Central memory CD8-positive, alpha-beta T cell (primary cell): ENCODE measurements at regions not wholly inside any gene's neighbourhood (a gene's known extent, or its start where the extent isn't known, plus 50 kb on each side); places are given as distances from the start of the nearest gene placed in this dataset.

Source experiments
- ATAC-seq: fragments of 150-1000 bp; cut with Tn5 transposase; replicated peaks from 2 replicates; pipeline ENCODE4 v1.10.0; 2022; ENCODE audit warnings: mild to moderate bottlenecking, moderate FRiP score, moderate number of reproducible peaks; ENCODE audit not compliant: poor library complexity, severe bottlenecking; ENCODE audit errors: extremely low read depth
- DNase-seq, 2 donors: peaks; one replicate each; pipeline ENCODE4 v3.0.0; 2021; ENCODE audit warnings: low spot score in 2 of 2
- H3K27ac Mint-ChIP-seq: one replicate; pipeline ENCODE4 v1.8.0; 2022; ENCODE audit warnings: low read depth, mild to moderate bottlenecking, moderate library complexity, mixed read lengths
- H3K27me3 Mint-ChIP-seq: one replicate; pipeline ENCODE4 v1.8.0; 2022; ENCODE audit warnings: mixed read lengths
- H3K36me3 Mint-ChIP-seq: one replicate; pipeline ENCODE4 v1.8.0; 2022; ENCODE audit warnings: mild to moderate bottlenecking, moderate library complexity, mixed read lengths; ENCODE audit not compliant: insufficient read depth
- H3K4me1 Mint-ChIP-seq: one replicate; pipeline ENCODE4 v1.8.0; 2022; ENCODE audit warnings: mixed read lengths
- H3K4me3 Mint-ChIP-seq: one replicate; pipeline ENCODE4 v1.8.0; 2022; ENCODE audit warnings: mild to moderate bottlenecking, moderate library complexity, mixed read lengths
- H3K9me3 Mint-ChIP-seq: one replicate; pipeline ENCODE4 v1.8.0; 2022; ENCODE audit warnings: mixed read lengths

DNA sequence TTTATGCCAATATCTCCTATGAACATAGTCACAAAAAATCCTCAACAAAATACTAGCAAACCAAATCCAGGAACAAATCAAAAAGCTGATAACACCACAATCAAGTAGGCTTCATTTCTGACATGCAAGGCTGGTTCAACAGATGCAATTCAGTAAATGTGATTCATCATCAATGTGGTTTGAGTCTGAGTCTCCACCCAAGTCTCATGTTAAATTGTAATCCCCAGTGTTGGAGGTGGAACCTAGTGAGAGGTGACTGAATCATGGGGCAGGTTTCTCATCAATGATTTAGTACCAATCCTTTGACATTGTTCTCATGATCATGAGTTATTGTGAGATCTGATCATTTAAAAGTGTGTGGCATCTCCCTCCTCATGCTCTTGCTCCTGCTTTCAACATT, 1072.7 kb downstream of the NR2F1-AS1 start:
- no peak overlapping the region for H3K27ac Mint-ChIP-seq
- no peaks in the 10 kb centered on the region for H3K36me3 Mint-ChIP-seq
- peaks cover 24% of the 10 kb centered on the region for H3K9me3 Mint-ChIP-seq
- H3K4me1 Mint-ChIP-seq, result no peaks in the 10 kb centered on the region
- H3K27me3 Mint-ChIP-seq, result no peaks in the 10 kb centered on the region
- ATAC-seq (no peak), DNase-seq (no peak)
- no peak overlapping the region for H3K4me3 Mint-ChIP-seq

DNA sequence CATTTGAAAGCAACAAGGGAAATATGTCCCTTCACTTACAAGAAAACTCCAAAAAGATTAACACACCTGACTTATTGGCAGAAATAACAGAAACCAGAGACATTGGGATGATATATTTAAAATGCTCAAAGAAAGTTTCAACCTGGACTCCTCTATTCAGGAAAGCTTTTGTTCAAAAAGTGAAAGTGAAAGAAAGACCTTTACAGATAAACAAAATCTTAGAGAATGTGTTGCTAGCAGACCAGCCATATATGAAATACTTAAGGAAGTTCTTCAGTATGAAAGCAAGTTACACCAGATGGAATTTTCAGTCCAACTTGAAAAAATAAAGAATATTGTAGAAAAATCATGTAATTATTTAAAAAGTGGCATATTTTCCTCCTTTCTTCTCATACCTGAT, 1075.1 kb downstream of the NR2F1-AS1 start:
- peaks cover 25% of the 10 kb centered on the region for H3K9me3 Mint-ChIP-seq
- H3K27ac Mint-ChIP-seq, result no peak overlapping the region
- no peaks in the 10 kb centered on the region for H3K27me3 Mint-ChIP-seq
- H3K4me3 Mint-ChIP-seq, result no peak overlapping the region
- DNase-seq, result no peak
- H3K4me1 Mint-ChIP-seq, result no peaks in the 10 kb centered on the region
- no peaks in the 10 kb centered on the region for H3K36me3 Mint-ChIP-seq
- ATAC-seq, result no peak

DNA sequence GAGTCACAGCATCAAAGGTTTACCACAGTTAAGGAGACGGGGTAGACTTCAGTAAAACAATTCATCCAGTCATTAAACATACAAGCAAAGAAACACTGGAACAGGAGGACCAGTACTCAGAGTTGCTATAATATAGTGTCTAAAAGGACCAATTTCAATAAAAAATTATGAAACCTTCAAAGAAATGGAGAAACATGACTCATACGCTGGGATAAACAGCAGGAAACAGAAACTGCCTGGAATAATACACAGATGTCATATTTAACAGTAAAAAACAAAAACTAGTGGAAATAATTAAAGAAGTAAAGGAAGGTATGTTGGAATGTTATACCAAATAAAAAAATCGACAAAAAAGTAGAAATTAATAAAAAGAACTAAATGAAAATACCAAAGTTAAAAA, 1075.9 kb downstream of the NR2F1-AS1 start:
- Mint-ChIP-seq H3K9me3 (peaks cover 18% of the 10 kb centered on the region), H3K4me1 (no peaks in the 10 kb centered on the region), H3K27me3 (no peaks in the 10 kb centered on the region), H3K4me3 (peak overlapping the region; percentile 23), H3K36me3 (no peaks in the 10 kb centered on the region), H3K27ac (no peak overlapping the region)
- DNase-seq (no peak), ATAC-seq (no peak)

DNA sequence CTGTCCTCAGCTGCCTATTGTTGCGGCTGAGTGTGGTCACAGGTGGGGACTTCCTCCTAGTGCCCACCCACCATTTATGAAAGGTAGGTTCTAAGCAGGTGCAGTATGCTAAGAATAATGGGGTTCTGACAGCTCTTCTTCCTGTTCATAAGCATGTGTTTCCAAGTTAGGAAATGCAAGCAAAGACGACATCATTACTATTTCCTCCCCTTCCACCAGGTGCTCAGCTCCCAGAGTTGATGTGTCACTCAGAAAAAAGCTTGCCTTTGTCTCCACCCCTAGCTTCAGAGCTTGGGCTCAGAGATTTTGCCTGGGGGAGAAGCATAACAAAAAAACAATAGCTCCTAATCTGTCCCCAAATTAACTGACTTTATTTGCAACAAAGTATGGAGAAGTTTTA, 1076.7 kb downstream of the NR2F1-AS1 start:
- H3K27me3 Mint-ChIP-seq, result no peaks in the 10 kb centered on the region
- no peak overlapping the region for H3K27ac Mint-ChIP-seq
- peaks cover 23% of the 10 kb centered on the region for H3K9me3 Mint-ChIP-seq
- ATAC-seq (no peak), DNase-seq (no peak)
- no peaks in the 10 kb centered on the region for H3K36me3 Mint-ChIP-seq
- no peaks in the 10 kb centered on the region for H3K4me1 Mint-ChIP-seq
- H3K4me3 Mint-ChIP-seq, result no peak overlapping the region

DNA sequence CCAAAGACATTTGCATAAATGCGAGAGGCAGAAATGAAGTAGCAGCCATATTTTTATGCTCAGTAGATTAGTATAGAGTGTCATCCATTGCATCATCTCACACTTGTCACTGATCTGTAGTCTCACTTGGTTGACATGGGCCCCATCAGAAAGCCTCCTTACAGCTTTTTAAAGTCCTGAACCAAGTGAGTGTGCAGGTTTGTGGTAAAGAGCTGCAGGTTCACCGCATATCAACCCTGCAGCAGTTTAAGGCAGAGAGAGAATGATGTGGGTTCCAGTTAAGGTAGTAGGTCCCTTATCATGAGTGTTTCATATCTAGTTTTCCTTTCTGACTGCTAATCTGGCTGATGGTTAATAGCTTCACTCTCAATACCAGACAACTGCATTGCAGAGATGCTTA, 1080.3 kb downstream of the NR2F1-AS1 start:
- H3K36me3 Mint-ChIP-seq, result no peaks in the 10 kb centered on the region

DNA sequence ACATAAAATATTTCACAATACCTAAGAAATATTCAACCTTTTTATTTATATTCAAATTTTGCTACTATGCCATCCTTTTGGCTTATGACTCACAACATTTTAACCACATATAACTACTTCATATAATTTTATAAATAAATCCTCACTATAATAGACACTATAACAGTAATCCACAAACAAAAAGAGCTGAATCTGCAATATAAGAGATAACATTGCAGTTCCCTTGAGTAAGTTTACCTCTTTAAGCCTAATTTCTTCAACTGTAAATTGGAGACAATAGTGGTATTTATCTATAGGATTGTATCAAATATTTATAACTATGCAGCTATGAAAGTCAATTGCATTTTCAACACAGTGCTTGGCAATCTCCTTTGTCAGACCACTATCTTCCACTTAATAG, 1084.5 kb downstream of the NR2F1-AS1 start:
- Mint-ChIP-seq H3K9me3 (peaks cover 10% of the 10 kb centered on the region), H3K27ac (no peak overlapping the region), H3K27me3 (no peaks in the 10 kb centered on the region), H3K4me3 (no peak overlapping the region), H3K36me3 (no peaks in the 10 kb centered on the region), H3K4me1 (no peaks in the 10 kb centered on the region)
- DNase-seq (no peak), ATAC-seq (no peak)

More for the DNA sequence above, 1080.3 kb downstream of the NR2F1-AS1 start:
- Mint-ChIP-seq H3K9me3 (peaks cover 23% of the 10 kb centered on the region), H3K4me1 (no peaks in the 10 kb centered on the region), H3K27ac (no peak overlapping the region), H3K27me3 (no peaks in the 10 kb centered on the region), H3K4me3 (no peak overlapping the region)
- ATAC-seq (no peak), DNase-seq (no peak)

DNA sequence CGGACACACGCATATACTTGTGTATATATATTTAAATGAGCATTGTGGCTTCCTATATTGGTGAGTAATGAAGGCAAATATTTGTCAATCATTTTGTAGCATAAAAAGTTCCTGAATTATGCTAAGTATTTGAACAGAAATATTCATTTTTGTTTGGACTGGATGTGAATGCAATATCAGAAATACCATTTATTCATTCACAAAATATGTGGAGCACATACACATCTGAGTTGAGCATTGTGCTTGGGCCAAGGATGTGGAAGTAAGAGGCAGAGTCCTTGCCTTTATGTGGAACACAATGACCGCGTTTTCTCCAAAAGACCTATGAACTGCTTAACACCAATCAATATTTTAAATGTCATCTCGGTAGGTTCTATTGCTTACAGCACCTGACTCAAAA, 1086.5 kb downstream of the NR2F1-AS1 start:
- Mint-ChIP-seq H3K4me1 (no peaks in the 10 kb centered on the region), H3K27ac (no peak overlapping the region), H3K36me3 (no peaks in the 10 kb centered on the region), H3K9me3 (peaks cover 13% of the 10 kb centered on the region), H3K27me3 (no peaks in the 10 kb centered on the region), H3K4me3 (no peak overlapping the region)
- DNase-seq (no peak), ATAC-seq (no peak)

DNA sequence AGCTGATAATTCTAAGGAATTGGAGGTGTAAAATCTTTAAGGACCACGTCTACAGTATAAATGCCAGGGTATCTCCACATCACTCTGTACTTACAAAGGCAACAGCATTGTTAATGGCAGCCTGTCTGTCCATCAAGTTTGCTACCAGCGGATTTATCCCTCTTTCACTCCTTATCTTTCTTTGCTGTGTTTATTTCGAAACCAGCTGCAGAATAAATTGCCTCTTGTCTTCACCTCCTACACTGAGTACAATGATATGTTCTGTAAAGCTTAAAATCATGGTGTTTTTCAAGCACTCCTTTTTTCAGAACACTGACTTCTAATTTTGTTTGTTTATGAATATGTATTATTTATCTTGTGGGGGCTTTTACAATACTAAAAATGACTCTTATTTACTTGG, 1088.1 kb downstream of the NR2F1-AS1 start:
- H3K27ac Mint-ChIP-seq, result no peak overlapping the region
- no peaks in the 10 kb centered on the region for H3K36me3 Mint-ChIP-seq
- H3K9me3 Mint-ChIP-seq, result peaks cover 8% of the 10 kb centered on the region
- ATAC-seq (no peak), DNase-seq (no peak)
- no peaks in the 10 kb centered on the region for H3K27me3 Mint-ChIP-seq
- H3K4me1 Mint-ChIP-seq, result no peaks in the 10 kb centered on the region
- H3K4me3 Mint-ChIP-seq, result no peak overlapping the region

DNA sequence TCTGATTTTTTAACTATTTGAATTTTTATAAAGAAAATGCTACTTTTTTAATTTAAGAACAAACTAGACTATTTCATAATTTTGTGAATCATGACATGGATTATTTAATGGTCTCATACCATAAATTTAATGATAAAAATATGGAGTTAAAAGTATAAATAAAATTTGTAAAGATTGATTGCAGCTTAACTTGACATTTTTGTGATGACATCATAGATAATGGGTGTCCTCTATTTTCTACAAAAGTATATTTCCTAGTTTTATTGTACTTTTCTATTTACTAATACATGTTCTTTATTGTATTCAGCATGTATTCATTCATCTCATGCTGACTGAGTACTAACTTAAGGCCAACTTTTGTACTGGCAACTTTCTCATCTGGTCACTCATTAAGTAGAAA, 1096.5 kb downstream of the NR2F1-AS1 start:
- H3K4me1 Mint-ChIP-seq, result no peaks in the 10 kb centered on the region
- H3K27ac Mint-ChIP-seq, result no peak overlapping the region
- H3K27me3 Mint-ChIP-seq, result no peaks in the 10 kb centered on the region
- no peaks in the 10 kb centered on the region for H3K9me3 Mint-ChIP-seq
- DNase-seq (no peak), ATAC-seq (no peak)
- H3K4me3 Mint-ChIP-seq, result no peak overlapping the region
- peaks cover 4% of the 10 kb centered on the region for H3K36me3 Mint-ChIP-seq

DNA sequence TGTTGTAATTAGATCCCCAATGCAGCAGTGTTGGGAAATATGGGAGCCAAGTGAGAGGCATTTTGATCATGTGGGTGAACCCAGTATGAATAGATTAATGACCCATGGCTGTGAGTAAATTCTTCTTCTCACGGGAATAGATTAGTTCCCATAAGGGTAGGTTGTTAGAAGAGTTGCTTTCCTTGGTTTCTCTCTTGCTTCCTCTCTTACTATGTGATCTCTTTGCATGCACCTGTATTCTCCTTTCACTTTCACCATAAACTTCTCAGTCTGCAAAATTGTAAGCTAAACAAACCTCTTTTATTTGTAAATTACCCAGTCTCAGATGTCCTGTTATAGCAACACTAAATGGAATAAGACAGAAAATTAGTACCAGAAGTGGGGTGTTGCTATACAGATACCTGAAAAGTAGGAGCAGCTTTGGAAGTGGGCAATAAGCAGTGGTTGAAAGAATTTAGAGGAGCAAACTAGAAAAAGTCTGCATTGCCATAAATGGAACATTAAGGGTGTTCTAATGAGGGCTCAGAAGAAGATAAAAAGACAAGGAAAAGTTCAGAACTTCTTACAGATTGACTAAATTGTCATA, 1090.0 kb upstream of the ARRDC3 start:
- peaks cover 2% of the 10 kb centered on the region for H3K36me3 Mint-ChIP-seq
- DNase-seq, result no peak
- H3K4me1 Mint-ChIP-seq, result no peaks in the 10 kb centered on the region
- no peak overlapping the region for H3K27ac Mint-ChIP-seq
- H3K9me3 Mint-ChIP-seq, result peaks cover 22% of the 10 kb centered on the region
- no peak overlapping the region for H3K4me3 Mint-ChIP-seq
- no peaks in the 10 kb centered on the region for H3K27me3 Mint-ChIP-seq
- no peak for ATAC-seq

DNA sequence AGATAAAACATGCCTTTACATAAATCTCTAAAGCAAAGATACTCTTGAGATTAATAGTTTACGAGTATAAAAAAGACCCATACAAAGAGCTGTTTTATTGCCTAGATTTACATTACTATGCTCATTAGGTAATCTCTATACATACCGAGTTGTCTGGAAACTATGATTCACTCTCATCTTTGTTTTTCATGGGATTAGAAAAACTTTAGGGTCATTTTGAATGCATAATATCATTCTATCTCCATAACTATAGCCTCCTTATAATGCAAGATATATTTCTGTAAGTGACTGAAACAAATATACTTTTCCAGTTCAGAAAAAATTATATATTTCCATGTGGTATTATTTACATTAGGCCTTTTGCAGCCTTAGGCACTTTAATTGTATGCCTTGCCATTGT, 1088.7 kb upstream of the ARRDC3 start:
- Mint-ChIP-seq H3K36me3 (peaks cover 2% of the 10 kb centered on the region), H3K27ac (no peak overlapping the region), H3K27me3 (no peaks in the 10 kb centered on the region), H3K4me3 (no peak overlapping the region), H3K9me3 (peaks cover 22% of the 10 kb centered on the region), H3K4me1 (no peaks in the 10 kb centered on the region)
- ATAC-seq, result no peak
- DNase-seq, result no peak

DNA sequence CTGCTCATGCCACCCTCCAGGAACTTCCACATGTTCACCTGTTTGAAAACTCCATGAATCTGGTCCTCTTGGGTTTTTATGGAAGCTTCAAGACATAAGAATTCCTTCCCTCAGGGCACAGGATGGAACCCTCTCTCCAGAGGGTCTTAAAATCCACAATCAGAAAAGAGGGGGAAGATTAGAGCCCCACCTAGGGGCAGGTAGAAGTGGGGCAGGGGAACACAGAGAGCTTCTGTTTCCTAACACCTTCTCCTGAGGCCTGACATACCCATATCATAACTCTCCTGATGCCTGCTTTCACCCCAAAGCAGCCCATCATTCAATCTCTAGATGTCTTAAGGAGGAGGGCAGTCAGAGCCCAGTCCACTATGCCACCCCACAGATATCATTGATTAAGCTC, 1087.7 kb upstream of the ARRDC3 start:
- no peaks in the 10 kb centered on the region for H3K4me1 Mint-ChIP-seq
- DNase-seq (no peak), ATAC-seq (no peak)
- H3K4me3 Mint-ChIP-seq, result no peak overlapping the region
- no peak overlapping the region for H3K27ac Mint-ChIP-seq
- H3K27me3 Mint-ChIP-seq, result no peaks in the 10 kb centered on the region
- H3K36me3 Mint-ChIP-seq, result peaks cover 2% of the 10 kb centered on the region
- peaks cover 21% of the 10 kb centered on the region for H3K9me3 Mint-ChIP-seq

DNA sequence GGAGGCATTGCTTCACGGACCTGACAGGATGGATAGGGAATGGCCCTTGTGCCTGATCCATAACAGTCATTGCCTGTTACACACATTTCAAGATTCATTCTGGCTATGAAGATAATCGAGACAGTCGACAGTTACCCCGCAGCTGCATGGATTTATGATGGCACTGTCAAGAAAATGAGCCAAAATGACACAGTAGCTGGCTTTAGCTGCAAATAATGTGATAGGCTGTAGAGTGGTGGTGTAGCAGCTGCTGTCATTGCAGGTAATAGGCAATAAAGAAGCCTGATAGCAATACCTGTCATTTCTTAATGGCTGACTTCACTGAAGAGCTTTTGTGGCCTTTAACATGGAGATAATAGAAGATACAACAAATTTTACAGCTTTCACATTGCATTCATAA, 1085.2 kb upstream of the ARRDC3 start:
- H3K9me3 Mint-ChIP-seq, result peaks cover 5% of the 10 kb centered on the region
- H3K4me3 Mint-ChIP-seq, result no peak overlapping the region
- no peaks in the 10 kb centered on the region for H3K27me3 Mint-ChIP-seq
- DNase-seq (no peak), ATAC-seq (no peak)
- H3K36me3 Mint-ChIP-seq, result no peaks in the 10 kb centered on the region
- no peaks in the 10 kb centered on the region for H3K4me1 Mint-ChIP-seq
- no peak overlapping the region for H3K27ac Mint-ChIP-seq

DNA sequence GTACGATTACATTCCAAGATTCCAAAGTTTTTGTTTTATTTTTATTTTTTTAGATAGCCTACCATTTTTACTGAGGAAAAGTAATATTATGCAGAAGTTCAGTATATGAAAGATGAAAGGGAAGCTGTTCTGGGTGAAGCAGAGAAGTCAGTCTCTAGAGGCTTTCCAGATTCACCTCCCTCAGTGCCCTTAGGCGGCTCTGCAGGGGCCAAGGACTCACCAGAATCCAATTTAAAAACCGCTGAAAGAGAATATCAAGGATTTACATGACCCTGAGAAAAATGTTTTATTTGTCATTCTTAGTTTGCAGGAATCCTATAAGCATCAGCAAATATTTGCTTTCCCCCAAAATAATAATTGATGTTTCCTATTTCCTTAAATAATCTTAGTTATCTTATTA, 1084.6 kb upstream of the ARRDC3 start:
- H3K27me3 Mint-ChIP-seq, result no peaks in the 10 kb centered on the region
- DNase-seq (no peak), ATAC-seq (no peak)
- H3K36me3 Mint-ChIP-seq, result no peaks in the 10 kb centered on the region
- H3K4me1 Mint-ChIP-seq, result no peaks in the 10 kb centered on the region
- no peak overlapping the region for H3K4me3 Mint-ChIP-seq
- no peak overlapping the region for H3K27ac Mint-ChIP-seq
- no peaks in the 10 kb centered on the region for H3K9me3 Mint-ChIP-seq
